ENCODE measurements at regions not wholly inside any gene's neighbourhood (a gene's known extent, or its start where the extent isn't known, plus 50 kb on each side); places are given as distances from the start of the nearest gene placed in this dataset.

DNA sequence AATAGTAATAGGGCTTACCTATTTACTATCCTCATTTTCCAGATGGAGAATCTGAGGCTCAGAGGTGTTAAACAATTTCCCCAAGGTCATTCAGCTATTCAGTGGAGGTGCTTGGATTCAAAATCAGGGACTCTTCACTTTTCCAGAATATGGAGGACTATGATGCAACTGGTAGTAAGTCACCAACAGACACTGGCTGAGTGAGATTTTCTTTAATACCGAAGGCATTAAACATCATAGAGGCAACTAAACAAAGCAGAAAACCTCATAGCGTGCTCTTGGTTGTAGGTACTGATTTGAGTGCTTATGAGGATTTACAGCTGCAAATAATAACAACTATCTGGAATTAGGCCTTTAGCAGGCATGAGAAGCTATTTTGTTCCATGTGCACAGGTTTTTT lies 134.4 kb downstream of the DLEU7 start:
- H3K36me3 Mint-ChIP-seq (ENCODE audit: insufficient read depth, unreplicated experiment) = peaks cover 7% of the 10 kb centered on the region
- no peak overlapping the region for H3K27ac Mint-ChIP-seq (ENCODE audit: low read depth, unreplicated experiment)
- H3K4me3 Mint-ChIP-seq (ENCODE audit: unreplicated experiment) = no peak overlapping the region
- no TSS peak for BruUV-seq (replicated peaks)
- TF ChIP-seq, protein P1, sequence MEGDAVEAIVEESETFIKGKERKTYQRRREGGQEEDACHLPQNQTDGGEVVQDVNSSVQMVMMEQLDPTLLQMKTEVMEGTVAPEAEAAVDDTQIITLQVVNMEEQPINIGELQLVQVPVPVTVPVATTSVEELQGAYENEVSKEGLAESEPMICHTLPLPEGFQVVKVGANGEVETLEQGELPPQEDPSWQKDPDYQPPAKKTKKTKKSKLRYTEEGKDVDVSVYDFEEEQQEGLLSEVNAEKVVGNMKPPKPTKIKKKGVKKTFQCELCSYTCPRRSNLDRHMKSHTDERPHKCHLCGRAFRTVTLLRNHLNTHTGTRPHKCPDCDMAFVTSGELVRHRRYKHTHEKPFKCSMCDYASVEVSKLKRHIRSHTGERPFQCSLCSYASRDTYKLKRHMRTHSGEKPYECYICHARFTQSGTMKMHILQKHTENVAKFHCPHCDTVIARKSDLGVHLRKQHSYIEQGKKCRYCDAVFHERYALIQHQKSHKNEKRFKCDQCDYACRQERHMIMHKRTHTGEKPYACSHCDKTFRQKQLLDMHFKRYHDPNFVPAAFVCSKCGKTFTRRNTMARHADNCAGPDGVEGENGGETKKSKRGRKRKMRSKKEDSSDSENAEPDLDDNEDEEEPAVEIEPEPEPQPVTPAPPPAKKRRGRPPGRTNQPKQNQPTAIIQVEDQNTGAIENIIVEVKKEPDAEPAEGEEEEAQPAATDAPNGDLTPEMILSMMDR (IDR thresholded peaks at IDR 0.05; ENCODE audit: unreplicated experiment) = no peak
- no peaks in the 10 kb centered on the region for H3K27me3 Mint-ChIP-seq (ENCODE audit: insufficient read depth, unreplicated experiment)
- CTCF ChIA-PET = no interaction called here
- H3K4me1 Mint-ChIP-seq (ENCODE audit: insufficient read depth, unreplicated experiment) = peaks cover 5% of the 10 kb centered on the region
- no peaks in the 10 kb centered on the region for H3K9me3 Mint-ChIP-seq (ENCODE audit: unreplicated experiment)
- DNase-seq (ENCODE audit: unreplicated experiment) = no peak
- intact Hi-C loops (cut with micrococcal nuclease) = no loop called here
- POLR2A ChIA-PET = no interaction called here

DNA sequence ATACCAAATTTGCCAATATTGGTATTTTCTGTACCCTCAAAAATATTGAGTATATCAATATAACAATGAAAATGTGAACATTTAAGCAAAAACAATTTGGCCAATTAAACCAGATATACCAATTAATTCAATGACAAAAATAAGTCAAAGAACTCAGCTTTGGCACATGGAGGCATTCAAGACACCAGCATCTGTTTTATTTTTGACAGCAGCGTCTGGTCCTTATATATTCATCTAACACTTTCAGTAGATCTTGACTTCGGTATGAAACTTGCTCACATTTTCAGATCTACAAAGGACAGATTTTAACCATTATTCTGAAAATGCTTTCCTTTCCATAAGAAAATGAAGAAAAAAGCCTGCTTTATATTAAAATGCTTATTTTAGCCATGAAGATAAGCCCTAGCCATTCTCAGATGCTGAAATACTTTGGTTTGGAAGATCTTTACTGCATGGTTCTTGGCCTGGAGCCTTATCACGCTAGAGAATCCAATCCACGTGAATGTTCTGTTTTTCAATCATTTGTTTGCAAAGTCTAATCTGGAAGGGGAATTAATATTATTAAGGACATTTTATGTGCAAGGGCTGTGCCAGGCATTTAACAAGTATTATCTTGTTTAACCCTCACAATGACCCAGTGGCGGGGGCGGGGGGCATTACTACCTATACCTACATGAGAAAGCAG lies 132.2 kb downstream of the DLEU7 start:
- no peak overlapping the region for H3K4me3 Mint-ChIP-seq (ENCODE audit: unreplicated experiment)
- peaks cover 5% of the 10 kb centered on the region for H3K4me1 Mint-ChIP-seq (ENCODE audit: insufficient read depth, unreplicated experiment)
- intact Hi-C loops (cut with micrococcal nuclease) = no loop called here
- H3K27me3 Mint-ChIP-seq (ENCODE audit: insufficient read depth, unreplicated experiment) = no peaks in the 10 kb centered on the region
- POLR2A ChIA-PET = interaction anchor here (1.3 kb wide), 1 partner anchor 20 kb away, joined by 4 read pairs; no protein-coding TSS in a partner anchor
- CTCF ChIA-PET = no interaction called here
- no peak for DNase-seq (ENCODE audit: unreplicated experiment)
- H3K27ac Mint-ChIP-seq (ENCODE audit: low read depth, unreplicated experiment) = no peak overlapping the region
- TF ChIP-seq, protein P1 (IDR thresholded peaks at IDR 0.05; ENCODE audit: unreplicated experiment) = no peak
- H3K9me3 Mint-ChIP-seq (ENCODE audit: unreplicated experiment) = no peaks in the 10 kb centered on the region
- no TSS peak for BruUV-seq (replicated peaks)
- peaks cover 7% of the 10 kb centered on the region for H3K36me3 Mint-ChIP-seq (ENCODE audit: insufficient read depth, unreplicated experiment)

DNA sequence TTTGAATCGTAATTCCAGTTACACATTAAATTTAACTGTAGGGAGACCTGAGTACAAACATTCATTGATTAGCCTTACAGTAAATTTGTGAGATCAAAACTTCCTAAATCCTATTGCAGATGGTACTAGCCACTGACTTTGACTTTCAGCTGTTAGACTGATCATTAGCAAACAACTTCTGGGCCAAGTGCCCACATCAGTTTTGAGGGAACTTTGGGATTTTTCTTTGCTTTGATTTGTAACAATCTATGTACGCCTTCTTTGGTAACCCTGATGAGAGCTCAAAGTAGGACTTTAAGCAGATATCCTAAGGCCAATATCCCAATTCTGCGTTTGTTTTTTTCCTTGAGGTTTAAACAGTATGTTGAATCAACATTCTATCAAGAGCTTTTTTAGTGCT lies 131.5 kb downstream of the DLEU7 start:
- H3K36me3 Mint-ChIP-seq (ENCODE audit: insufficient read depth, unreplicated experiment) = peaks cover 7% of the 10 kb centered on the region
- H3K4me3 Mint-ChIP-seq (ENCODE audit: unreplicated experiment) = no peak overlapping the region
- ChIA-PET CTCF (interaction anchor here (1.7 kb wide), 1 partner anchor 8 kb away, joined by 4 read pairs; no protein-coding TSS in a partner anchor), POLR2A (no interaction called here)
- peaks cover 5% of the 10 kb centered on the region for H3K4me1 Mint-ChIP-seq (ENCODE audit: insufficient read depth, unreplicated experiment)
- H3K27me3 Mint-ChIP-seq (ENCODE audit: insufficient read depth, unreplicated experiment) = no peaks in the 10 kb centered on the region
- BruUV-seq (replicated peaks) = no TSS peak
- no peak overlapping the region for H3K27ac Mint-ChIP-seq (ENCODE audit: low read depth, unreplicated experiment)
- no peak for DNase-seq (ENCODE audit: unreplicated experiment)
- no peaks in the 10 kb centered on the region for H3K9me3 Mint-ChIP-seq (ENCODE audit: unreplicated experiment)
- TF ChIP-seq, protein P1 (IDR thresholded peaks at IDR 0.05; ENCODE audit: unreplicated experiment) = no peak
- intact Hi-C loops (cut with micrococcal nuclease) = no loop called here

DNA sequence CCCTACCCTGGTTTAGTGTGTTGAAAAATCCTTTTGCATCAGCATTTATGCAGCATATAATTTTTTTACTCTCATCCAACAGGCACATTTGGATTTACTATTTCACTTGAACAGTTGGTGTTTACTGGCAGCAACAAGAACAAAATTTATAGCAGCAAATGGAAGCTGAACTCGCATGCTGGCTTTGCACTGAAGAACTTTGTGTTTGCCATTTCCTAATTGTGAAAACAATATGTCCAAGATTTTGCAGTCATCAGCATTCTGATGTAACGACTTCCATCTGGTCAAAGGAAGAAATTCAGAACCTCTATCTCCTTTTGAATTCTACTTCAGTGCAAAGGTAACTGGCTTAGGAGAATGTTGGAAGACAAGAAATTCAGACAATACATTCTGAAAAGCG lies 131.0 kb downstream of the DLEU7 start:
- no peak for DNase-seq (ENCODE audit: unreplicated experiment)
- Mint-ChIP-seq H3K36me3 (ENCODE audit: insufficient read depth, unreplicated experiment) (peaks cover 7% of the 10 kb centered on the region), H3K4me3 (ENCODE audit: unreplicated experiment) (no peak overlapping the region), H3K9me3 (ENCODE audit: unreplicated experiment) (no peaks in the 10 kb centered on the region), H3K27ac (ENCODE audit: low read depth, unreplicated experiment) (no peak overlapping the region), H3K27me3 (ENCODE audit: insufficient read depth, unreplicated experiment) (no peaks in the 10 kb centered on the region), H3K4me1 (ENCODE audit: insufficient read depth, unreplicated experiment) (peaks cover 5% of the 10 kb centered on the region)
- BruUV-seq (replicated peaks) = no TSS peak
- intact Hi-C loops (cut with micrococcal nuclease) = no loop called here
- TF ChIP-seq, protein P1 (IDR thresholded peaks at IDR 0.05; ENCODE audit: unreplicated experiment) = no peak
- CTCF ChIA-PET = interaction anchor here (1.7 kb wide), 1 partner anchor 8 kb away, joined by 4 read pairs; no protein-coding TSS in a partner anchor
- POLR2A ChIA-PET = no interaction called here
